Stimulated activated naive CD8-positive, alpha-beta T cell treated with anti-CD3 and anti-CD28 coated beads, Interleukin-15, Interleukin-2, amounts not matched to agents 100 ng/mL and 50 ng/mL, for 24 hours (primary cell): ENCODE measurements at regions not wholly inside any gene's neighbourhood (a gene's known extent, or its start where the extent isn't known, plus 50 kb on each side); places are given as distances from the start of the nearest gene placed in this dataset.
A peak's percentile ranks its signal among the peaks of the same experiment; 100 is the strongest.
"Not testable (repeated sequence)": the region's sequence is repeated elsewhere in the genome, so short reads cannot be mapped to it uniquely, and the experiment has no call there.

Source experiments
- H3K27ac Mint-ChIP-seq: one replicate; pipeline ENCODE4 v1.8.0; 2021; ENCODE audit warnings: mild to moderate bottlenecking, mixed read lengths
- H3K27me3 Mint-ChIP-seq: one replicate; pipeline ENCODE4 v1.8.0; 2021; ENCODE audit warnings: mixed read lengths
- H3K36me3 Mint-ChIP-seq: one replicate; pipeline ENCODE4 v1.8.0; 2021; ENCODE audit warnings: low read depth, mixed read lengths
- H3K4me1 Mint-ChIP-seq: one replicate; pipeline ENCODE4 v1.8.0; 2021; ENCODE audit warnings: low read depth, mixed read lengths
- H3K4me3 Mint-ChIP-seq: one replicate; pipeline ENCODE4 v1.8.0; 2021; ENCODE audit warnings: mild to moderate bottlenecking, mixed read lengths
- H3K9me3 Mint-ChIP-seq: one replicate; pipeline ENCODE4 v1.8.0; 2021; ENCODE audit warnings: mixed read lengths

DNA sequence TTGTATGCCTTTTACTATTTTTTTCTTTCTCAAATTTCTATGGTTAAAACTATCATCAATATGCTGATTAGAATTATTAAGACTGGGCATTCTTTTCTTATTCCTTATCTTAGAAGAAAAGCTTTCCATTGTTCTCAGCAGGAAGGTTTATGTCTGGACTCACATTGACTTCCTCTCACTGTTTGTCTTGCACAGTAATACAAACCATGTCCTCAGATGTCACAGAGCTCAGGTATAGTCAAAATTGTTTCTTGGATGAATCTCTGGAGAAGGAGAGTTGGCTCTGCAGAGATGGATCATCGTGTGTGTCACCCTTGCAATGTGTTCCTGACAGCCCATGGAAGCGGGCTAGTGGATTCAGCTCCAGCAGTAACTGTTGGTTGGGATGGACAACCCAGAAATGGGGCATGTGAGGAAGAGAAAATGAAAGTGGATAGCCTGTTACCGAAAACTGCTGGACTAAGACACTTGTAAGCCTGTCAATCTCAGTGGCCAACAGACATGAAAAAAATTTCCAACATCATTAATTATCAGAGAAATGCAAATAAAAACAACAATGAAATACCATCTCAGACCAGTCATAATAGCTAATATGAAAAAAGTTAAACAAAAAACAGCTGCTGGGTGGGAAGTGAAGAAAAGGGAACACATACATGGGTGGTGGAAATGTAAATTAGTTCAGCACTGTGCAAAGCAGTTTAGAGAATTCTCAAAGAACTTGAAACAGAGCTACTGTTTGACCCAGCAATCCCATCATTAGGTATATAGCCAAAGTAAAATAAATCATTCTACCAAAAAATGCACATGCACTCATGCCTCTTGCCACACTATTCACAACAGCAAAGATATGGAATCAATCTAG is 967.8 kb downstream of the TMEM121 start:
- Mint-ChIP-seq H3K27me3 (no peaks in the 10 kb centered on the region), H3K27ac (no peak overlapping the region)

DNA sequence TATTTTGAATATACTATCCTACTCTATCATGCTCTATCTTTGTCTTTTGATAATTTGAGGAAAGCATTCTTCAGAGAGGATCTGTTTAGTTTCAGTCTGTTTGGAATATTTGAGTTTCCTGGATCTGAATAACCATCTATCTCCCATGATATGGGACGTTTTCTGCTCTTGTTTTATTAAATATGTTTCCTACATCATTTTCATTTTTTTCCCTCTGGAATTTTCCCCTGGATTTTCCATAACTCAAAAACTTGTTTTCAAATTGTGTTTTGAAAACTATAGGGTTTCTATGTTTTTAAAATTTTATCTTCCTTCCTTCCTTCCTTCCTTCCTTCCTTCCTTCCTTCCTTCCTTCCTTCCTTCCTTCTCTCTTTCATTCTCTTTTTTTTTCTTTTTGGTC is 974.2 kb downstream of the TMEM121 start:
- no peaks in the 10 kb centered on the region for H3K4me1 Mint-ChIP-seq
- H3K4me3 Mint-ChIP-seq = no peak overlapping the region
- H3K9me3 Mint-ChIP-seq = no peaks in the 10 kb centered on the region
- H3K36me3 Mint-ChIP-seq = no peaks in the 10 kb centered on the region
- H3K27ac Mint-ChIP-seq = no peak overlapping the region
- no peaks in the 10 kb centered on the region for H3K27me3 Mint-ChIP-seq

More for the DNA sequence above, 967.8 kb downstream of the TMEM121 start:
- Mint-ChIP-seq H3K9me3 (no peaks in the 10 kb centered on the region), H3K36me3 (no peaks in the 10 kb centered on the region), H3K4me3 (peak overlapping the region; percentile 64), H3K4me1 (peaks cover 20% of the 10 kb centered on the region)

- Mint-ChIP-seq H3K36me3 (no peaks in the 10 kb centered on the region), H3K4me3 (no peak overlapping the region), H3K27ac (no peak overlapping the region), H3K27me3 (no peaks in the 10 kb centered on the region), H3K9me3 (no peaks in the 10 kb centered on the region), H3K4me1 (peaks cover 9% of the 10 kb centered on the region)
These were observed 975.5 kb downstream of the TMEM121 start for GRCh38 chr14:106501898-106502297.

GRCh38 chr14:106505366-106505765 is 979.0 kb downstream of the TMEM121 start:
- Mint-ChIP-seq H3K9me3 (no peaks in the 10 kb centered on the region), H3K27me3 (no peaks in the 10 kb centered on the region), H3K4me3 (no peak overlapping the region), H3K27ac (no peak overlapping the region), H3K36me3 (no peaks in the 10 kb centered on the region), H3K4me1 (peaks cover 42% of the 10 kb centered on the region)

DNA sequence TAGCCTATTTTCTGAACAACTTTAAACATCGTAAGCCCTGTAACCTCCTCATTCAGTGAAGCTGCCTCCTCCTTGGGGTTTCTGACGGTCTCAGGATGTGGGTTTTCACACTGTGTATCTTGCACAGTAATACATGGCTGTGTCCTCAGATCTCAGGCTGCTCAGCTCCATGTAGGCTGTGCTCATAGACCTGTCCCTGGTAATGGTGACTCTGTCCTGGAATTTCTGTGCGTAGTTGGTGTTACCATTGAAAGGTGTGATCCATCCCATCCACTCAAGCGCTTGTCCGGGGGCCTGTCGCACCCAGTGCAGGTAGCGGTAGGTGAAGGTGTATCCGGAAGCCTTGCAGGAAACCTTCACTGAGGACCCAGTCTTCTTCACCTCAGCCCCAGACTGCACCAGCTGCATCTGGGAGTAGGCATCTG is 980.5 kb downstream of the TMEM121 start:
- no peaks in the 10 kb centered on the region for H3K9me3 Mint-ChIP-seq
- peak overlapping the region; percentile 13 for H3K27ac Mint-ChIP-seq
- H3K36me3 Mint-ChIP-seq = no peaks in the 10 kb centered on the region
- peaks cover 57% of the 10 kb centered on the region for H3K4me1 Mint-ChIP-seq
- peak overlapping the region; percentile 50 for H3K4me3 Mint-ChIP-seq
- no peaks in the 10 kb centered on the region for H3K27me3 Mint-ChIP-seq

DNA sequence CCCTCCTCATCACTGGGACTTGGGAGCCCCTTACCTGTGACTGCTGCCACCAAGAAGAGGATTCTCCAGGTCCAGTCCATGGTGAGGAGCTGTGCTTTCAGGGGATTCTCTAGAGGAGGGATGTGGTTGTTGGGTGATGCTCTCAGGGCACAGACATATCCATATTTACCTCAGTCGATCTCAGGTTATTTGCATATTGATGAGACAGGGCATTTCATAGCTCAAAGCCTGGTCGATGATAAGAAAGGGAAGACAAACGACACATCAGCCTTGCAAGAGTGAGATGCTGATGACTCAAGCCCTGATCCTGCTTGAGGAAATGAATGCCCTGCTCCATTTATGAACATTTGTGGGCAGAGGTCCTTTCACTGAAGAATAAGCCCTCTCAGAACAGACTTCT is 981.0 kb downstream of the TMEM121 start:
- Mint-ChIP-seq H3K36me3 (no peaks in the 10 kb centered on the region), H3K27ac (peak overlapping the region; percentile 13), H3K27me3 (no peaks in the 10 kb centered on the region), H3K9me3 (no peaks in the 10 kb centered on the region), H3K4me3 (peak overlapping the region; percentile 50), H3K4me1 (peaks cover 62% of the 10 kb centered on the region)

DNA sequence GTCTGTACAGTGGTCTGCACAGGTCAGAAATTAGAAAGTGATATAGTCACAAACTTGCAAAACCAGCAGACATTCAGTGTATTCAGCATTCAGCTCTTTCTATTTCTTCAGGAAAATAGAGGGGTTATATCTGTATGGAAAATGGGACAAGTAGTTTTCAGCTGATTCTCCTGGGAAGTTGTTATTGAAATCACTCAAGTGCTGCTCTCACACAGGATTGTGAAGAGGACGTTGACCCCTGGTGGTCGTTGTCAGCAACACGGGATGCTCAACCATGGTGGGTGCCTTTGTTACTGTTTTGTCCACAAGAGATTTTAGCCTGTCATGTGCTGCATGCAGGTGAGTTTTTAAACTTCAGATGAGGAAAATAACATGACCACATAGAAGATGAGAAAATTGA is 981.8 kb downstream of the TMEM121 start:
- Mint-ChIP-seq H3K4me3 (peak overlapping the region; percentile 8), H3K9me3 (no peaks in the 10 kb centered on the region), H3K27ac (peak overlapping the region; percentile 33), H3K27me3 (no peaks in the 10 kb centered on the region), H3K36me3 (no peaks in the 10 kb centered on the region), H3K4me1 (peaks cover 66% of the 10 kb centered on the region)

DNA sequence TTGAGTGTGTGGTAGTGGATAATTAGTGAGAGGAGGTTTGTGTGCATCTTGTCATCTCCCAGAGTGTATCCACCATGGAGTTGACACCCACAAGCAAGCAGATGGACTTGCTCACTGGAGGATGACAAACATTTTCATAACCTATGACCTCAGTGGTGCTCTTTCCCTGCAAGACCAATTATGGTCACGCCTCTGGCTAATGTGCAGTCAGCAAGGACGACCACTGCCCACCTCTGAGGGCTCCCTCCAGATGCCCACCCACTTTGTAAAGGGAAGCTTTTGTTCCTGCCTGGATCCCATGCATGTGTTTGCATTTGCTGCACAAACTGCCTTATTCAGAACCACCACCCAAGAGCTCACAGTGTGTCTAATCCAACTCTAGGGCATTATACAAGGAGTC is 982.8 kb downstream of the TMEM121 start:
- no peak overlapping the region for H3K4me3 Mint-ChIP-seq
- no peaks in the 10 kb centered on the region for H3K27me3 Mint-ChIP-seq
- H3K9me3 Mint-ChIP-seq = no peaks in the 10 kb centered on the region
- H3K4me1 Mint-ChIP-seq = peaks cover 66% of the 10 kb centered on the region
- no peaks in the 10 kb centered on the region for H3K36me3 Mint-ChIP-seq
- H3K27ac Mint-ChIP-seq = no peak overlapping the region

GRCh38 chr14:106509807-106510206 is 983.4 kb downstream of the TMEM121 start:
- Mint-ChIP-seq H3K4me3 (no peak overlapping the region), H3K27me3 (no peaks in the 10 kb centered on the region), H3K9me3 (no peaks in the 10 kb centered on the region), H3K36me3 (no peaks in the 10 kb centered on the region), H3K4me1 (peaks cover 66% of the 10 kb centered on the region), H3K27ac (no peak overlapping the region)

GRCh38 chr14:106511006-106511799 is 984.8 kb downstream of the TMEM121 start:
- Mint-ChIP-seq H3K27ac (no peak overlapping the region), H3K9me3 (no peaks in the 10 kb centered on the region), H3K36me3 (no peaks in the 10 kb centered on the region), H3K27me3 (no peaks in the 10 kb centered on the region), H3K4me3 (peak overlapping the region; percentile 9), H3K4me1 (peaks cover 64% of the 10 kb centered on the region)

DNA sequence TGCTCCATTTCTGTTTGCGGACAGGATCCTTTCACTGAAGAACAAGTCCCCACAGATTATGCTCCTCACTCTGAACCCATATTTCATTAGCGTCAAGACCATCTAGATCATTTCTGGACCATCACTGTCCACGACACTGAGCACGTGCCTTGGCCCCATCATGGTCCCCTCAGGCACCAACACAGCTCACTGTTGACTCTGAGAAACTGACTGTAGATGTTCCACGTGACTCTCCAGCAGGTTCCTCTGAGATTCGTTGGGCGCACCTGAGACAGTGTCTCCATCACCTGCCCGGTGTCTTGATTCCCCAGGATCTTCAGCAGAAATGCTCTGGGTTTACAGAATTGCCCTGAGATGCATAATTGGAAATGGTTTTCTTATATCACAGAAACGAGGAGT is 985.4 kb downstream of the TMEM121 start:
- H3K27ac Mint-ChIP-seq = no peak overlapping the region
- H3K4me1 Mint-ChIP-seq = peaks cover 58% of the 10 kb centered on the region
- no peaks in the 10 kb centered on the region for H3K9me3 Mint-ChIP-seq
- no peaks in the 10 kb centered on the region for H3K36me3 Mint-ChIP-seq
- no peak overlapping the region for H3K4me3 Mint-ChIP-seq
- H3K27me3 Mint-ChIP-seq = no peaks in the 10 kb centered on the region

DNA sequence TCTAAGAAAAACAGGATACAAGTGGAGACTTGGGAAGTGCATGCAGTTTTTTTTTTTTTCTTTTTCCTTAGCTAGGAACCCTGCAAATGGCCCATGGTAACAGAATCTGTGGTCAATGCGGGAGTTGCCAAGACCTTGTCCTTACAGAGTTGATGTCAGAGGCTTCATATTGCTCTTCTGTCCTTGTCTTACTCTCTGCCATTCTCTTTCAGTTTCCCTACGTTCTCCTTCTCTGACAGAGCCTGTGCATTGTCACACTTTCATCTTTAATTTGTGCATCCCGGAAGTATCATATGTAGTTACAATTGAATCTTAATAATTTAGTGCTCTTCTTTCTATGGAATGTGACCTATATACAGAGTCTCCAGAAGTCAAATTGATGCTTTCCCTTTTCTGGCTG is 986.9 kb downstream of the TMEM121 start:
- peaks cover 56% of the 10 kb centered on the region for H3K4me1 Mint-ChIP-seq
- H3K4me3 Mint-ChIP-seq = no peak overlapping the region
- no peaks in the 10 kb centered on the region for H3K27me3 Mint-ChIP-seq

DNA sequence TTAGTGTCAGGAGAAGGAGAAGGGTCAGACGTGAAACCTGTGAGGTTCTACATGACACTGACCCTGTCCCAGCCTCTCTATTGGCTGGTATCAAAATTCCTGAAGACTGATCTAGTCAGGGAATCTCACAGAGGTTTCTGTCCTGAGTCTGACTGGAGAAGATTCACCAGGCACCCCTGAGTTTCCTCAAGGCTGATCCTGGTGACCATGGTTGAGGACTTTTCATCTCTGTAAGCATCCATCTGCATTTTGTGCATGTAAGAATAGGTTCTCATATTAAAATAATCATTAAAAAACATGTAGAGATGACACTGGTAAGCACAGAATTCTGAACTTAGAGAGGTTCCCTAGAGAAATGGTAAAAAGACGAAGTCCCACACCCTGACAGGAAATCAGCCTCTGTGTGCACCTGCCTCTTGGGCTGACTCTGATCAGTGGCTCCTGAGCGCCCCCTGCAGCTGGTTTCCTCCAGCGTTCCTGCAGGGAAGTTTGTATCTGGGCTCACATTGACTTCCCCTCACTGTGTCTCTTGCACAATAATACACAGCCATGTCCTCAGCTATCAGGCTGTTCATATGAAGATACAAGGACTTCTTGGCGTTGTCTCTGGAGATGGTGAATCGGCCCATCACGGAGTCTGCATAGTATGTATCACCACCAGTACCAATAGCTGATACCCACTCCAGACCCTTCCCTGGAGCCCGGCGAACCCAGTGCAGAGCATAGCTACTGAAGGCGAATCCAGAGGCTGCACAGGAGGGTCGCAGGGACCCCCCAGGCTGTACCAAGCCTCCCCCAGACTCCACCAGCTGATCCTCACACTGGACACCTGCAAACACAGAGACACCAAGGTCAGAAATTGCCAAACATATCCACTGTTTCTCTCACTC is 991.9 kb downstream of the TMEM121 start:
- no peaks in the 10 kb centered on the region for H3K36me3 Mint-ChIP-seq
- H3K9me3 Mint-ChIP-seq = no peaks in the 10 kb centered on the region
- H3K4me1 Mint-ChIP-seq = peaks cover 13% of the 10 kb centered on the region
- no peak overlapping the region for H3K27ac Mint-ChIP-seq
- no peak overlapping the region for H3K4me3 Mint-ChIP-seq
- H3K27me3 Mint-ChIP-seq = peaks cover 4% of the 10 kb centered on the region

More for the DNA sequence above, 986.9 kb downstream of the TMEM121 start:
- no peaks in the 10 kb centered on the region for H3K36me3 Mint-ChIP-seq
- no peaks in the 10 kb centered on the region for H3K9me3 Mint-ChIP-seq
- no peak overlapping the region for H3K27ac Mint-ChIP-seq

DNA sequence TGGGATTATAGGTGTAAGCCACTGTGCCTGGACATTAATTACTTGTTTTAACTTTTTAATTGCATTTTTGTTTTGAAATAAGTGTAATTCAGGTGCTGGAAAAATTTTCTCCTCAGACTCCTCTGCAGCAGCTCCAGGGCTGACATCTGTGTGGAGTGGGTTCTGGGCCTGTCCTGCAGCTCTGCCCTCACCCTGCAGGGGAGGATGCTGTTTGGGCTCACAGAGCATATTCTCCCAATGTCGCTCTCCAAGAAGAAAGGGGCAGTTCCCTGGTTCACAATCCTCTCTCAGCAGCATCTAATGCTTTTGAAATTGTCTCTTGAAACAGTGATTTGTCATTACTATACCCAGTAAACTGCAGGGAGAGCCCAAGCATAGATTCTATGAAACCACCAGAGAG is 995.7 kb downstream of the TMEM121 start:
- H3K9me3 Mint-ChIP-seq, H3K36me3 Mint-ChIP-seq, H3K4me3 Mint-ChIP-seq, H3K27ac Mint-ChIP-seq, H3K27me3 Mint-ChIP-seq: not testable (repeated sequence)
- H3K4me1 Mint-ChIP-seq = peaks cover 12% of the 10 kb centered on the region
